ENCODE measurements at regions not wholly inside any gene's neighbourhood (a gene's known extent, or its start where the extent isn't known, plus 50 kb on each side); places are given as distances from the start of the nearest gene placed in this dataset.

DNA sequence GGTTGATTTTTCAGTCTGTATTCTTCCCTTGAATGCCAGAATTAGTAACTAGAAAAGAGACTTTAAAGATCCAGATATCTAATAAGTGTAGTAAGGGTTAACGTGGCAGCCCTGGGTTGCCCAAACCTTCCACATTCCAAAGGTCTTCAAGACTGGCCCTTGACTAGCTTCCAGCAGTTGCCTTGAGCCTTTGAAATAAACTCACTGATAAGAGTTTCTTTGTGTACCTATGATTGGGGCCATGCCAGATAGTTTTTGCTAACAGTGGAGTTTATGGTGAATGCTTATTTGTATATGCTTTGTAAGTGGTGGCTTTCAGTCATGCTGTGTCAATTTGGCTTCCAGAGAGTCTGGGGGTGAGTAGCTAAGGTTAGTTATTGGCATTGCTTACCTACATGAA, 722.3 kb downstream of the RNF144A start:
- DNase-seq (ENCODE audit: low read depth, low spot score) (no peak), ATAC-seq (no peak)
- ChIA-PET RAD21 (ENCODE audit: low non-redundant PET in 1 of 2, low total read pairs in 2 of 2, uncharacterized antibody in 2 of 2, unreplicated experiment in 2 of 2) (no interaction called here), POLR2A (no interaction called here), CTCF (no interaction called here)
- Histone ChIP-seq H3K9me3 (ENCODE audit: control insufficient read depth in 1 of 2, insufficient read depth in 1 of 2, low read depth in 1 of 2, low read length in 2 of 2) (no peaks in the 10 kb centered on the region), H3K79me2 (ENCODE audit: insufficient read depth, low read length) (no peaks in the 10 kb centered on the region), H2AFZ (ENCODE audit: low read depth, low read length, poor library complexity, severe bottlenecking) (no peak overlapping the region), H3K4me1 (ENCODE audit: control insufficient read depth in 1 of 2, insufficient read depth in 2 of 2, low read length in 2 of 2) (no peaks in the 10 kb centered on the region), H3K27me3 (ENCODE audit: insufficient read depth, low read length) (0 out of 2 replicates have a peak, but pooled peaks cover 3% of the 10 kb centered on the region), H4K20me1 (ENCODE audit: insufficient read depth) (no peaks in the 10 kb centered on the region), H3K9me2 (ENCODE audit: insufficient read depth) (no peaks in the 10 kb centered on the region), H3K36me3 (ENCODE audit: control insufficient read depth in 1 of 2, insufficient read depth in 2 of 2, low read length in 2 of 2) (no peaks in the 10 kb centered on the region), H3K4me3 (replicated peaks in 1 of 2; ENCODE audit: low read depth in 1 of 2, low read length in 2 of 2) (no peak overlapping the region), H3K27ac (ENCODE audit: low read depth, low read length) (no peak overlapping the region), H3K9ac (ENCODE audit: low read length) (no peak overlapping the region), H3K4me2 (ENCODE audit: low read length) (no peak overlapping the region)
- BruUV-seq (replicated peaks): no TSS peak
- intact Hi-C loops (cut with micrococcal nuclease): no loop called here
- TF ChIP-seq YY1 (IDR thresholded peaks at IDR 0.05; ENCODE audit: extremely low read depth, insufficient replicate concordance, low read depth, low read length) (no peak), ZNF274 (IDR thresholded peaks at IDR 0.05; ENCODE audit: low read depth, low read length) (no peak), JUND (IDR thresholded peaks at IDR 0.05) (no peak), FOSL1 (IDR thresholded peaks at IDR 0.05; ENCODE audit: low read depth) (no peak), TCF7L2 (IDR thresholded peaks at IDR 0.05; ENCODE audit: borderline replicate concordance, extremely low read depth, insufficient read depth, insufficient read length) (no peak), EZH2phosphoT487 (IDR thresholded peaks at IDR 0.05; ENCODE audit: borderline replicate concordance) (no peak), POLR2A (IDR thresholded peaks at IDR 0.05; ENCODE audit: borderline replicate concordance, extremely low read depth, insufficient read depth, insufficient read length) (no peak), SIN3A (IDR thresholded peaks at IDR 0.05; ENCODE audit: low read depth) (no peak), ZFX (IDR thresholded peaks at IDR 0.05) (no peak), CEBPB (IDR thresholded peaks at IDR 0.05; ENCODE audit: low read depth) (no peak), SRF (IDR thresholded peaks at IDR 0.05; ENCODE audit: low read depth) (no peak), ELF1 (IDR thresholded peaks at IDR 0.05; ENCODE audit: borderline replicate concordance, low read depth) (no peak)
- TF ChIP-seq, protein P1, sequence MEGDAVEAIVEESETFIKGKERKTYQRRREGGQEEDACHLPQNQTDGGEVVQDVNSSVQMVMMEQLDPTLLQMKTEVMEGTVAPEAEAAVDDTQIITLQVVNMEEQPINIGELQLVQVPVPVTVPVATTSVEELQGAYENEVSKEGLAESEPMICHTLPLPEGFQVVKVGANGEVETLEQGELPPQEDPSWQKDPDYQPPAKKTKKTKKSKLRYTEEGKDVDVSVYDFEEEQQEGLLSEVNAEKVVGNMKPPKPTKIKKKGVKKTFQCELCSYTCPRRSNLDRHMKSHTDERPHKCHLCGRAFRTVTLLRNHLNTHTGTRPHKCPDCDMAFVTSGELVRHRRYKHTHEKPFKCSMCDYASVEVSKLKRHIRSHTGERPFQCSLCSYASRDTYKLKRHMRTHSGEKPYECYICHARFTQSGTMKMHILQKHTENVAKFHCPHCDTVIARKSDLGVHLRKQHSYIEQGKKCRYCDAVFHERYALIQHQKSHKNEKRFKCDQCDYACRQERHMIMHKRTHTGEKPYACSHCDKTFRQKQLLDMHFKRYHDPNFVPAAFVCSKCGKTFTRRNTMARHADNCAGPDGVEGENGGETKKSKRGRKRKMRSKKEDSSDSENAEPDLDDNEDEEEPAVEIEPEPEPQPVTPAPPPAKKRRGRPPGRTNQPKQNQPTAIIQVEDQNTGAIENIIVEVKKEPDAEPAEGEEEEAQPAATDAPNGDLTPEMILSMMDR (IDR thresholded peaks at IDR 0.05 in 2 of 3, conservative IDR thresholded peaks at IDR 0.05 in 1 of 3; ENCODE audit: borderline replicate concordance in 1 of 3, insufficient read depth in 1 of 3, low read depth in 2 of 3, low read length in 2 of 3): no peak
- TF ChIP-seq, protein P2, sequence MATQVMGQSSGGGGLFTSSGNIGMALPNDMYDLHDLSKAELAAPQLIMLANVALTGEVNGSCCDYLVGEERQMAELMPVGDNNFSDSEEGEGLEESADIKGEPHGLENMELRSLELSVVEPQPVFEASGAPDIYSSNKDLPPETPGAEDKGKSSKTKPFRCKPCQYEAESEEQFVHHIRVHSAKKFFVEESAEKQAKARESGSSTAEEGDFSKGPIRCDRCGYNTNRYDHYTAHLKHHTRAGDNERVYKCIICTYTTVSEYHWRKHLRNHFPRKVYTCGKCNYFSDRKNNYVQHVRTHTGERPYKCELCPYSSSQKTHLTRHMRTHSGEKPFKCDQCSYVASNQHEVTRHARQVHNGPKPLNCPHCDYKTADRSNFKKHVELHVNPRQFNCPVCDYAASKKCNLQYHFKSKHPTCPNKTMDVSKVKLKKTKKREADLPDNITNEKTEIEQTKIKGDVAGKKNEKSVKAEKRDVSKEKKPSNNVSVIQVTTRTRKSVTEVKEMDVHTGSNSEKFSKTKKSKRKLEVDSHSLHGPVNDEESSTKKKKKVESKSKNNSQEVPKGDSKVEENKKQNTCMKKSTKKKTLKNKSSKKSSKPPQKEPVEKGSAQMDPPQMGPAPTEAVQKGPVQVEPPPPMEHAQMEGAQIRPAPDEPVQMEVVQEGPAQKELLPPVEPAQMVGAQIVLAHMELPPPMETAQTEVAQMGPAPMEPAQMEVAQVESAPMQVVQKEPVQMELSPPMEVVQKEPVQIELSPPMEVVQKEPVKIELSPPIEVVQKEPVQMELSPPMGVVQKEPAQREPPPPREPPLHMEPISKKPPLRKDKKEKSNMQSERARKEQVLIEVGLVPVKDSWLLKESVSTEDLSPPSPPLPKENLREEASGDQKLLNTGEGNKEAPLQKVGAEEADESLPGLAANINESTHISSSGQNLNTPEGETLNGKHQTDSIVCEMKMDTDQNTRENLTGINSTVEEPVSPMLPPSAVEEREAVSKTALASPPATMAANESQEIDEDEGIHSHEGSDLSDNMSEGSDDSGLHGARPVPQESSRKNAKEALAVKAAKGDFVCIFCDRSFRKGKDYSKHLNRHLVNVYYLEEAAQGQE (IDR thresholded peaks at IDR 0.05; ENCODE audit: low read depth): no peak
- TF ChIP-seq, protein P3, sequence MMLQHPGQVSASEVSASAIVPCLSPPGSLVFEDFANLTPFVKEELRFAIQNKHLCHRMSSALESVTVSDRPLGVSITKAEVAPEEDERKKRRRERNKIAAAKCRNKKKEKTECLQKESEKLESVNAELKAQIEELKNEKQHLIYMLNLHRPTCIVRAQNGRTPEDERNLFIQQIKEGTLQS (IDR thresholded peaks at IDR 0.05): no peak
- TF ChIP-seq, protein P4, sequence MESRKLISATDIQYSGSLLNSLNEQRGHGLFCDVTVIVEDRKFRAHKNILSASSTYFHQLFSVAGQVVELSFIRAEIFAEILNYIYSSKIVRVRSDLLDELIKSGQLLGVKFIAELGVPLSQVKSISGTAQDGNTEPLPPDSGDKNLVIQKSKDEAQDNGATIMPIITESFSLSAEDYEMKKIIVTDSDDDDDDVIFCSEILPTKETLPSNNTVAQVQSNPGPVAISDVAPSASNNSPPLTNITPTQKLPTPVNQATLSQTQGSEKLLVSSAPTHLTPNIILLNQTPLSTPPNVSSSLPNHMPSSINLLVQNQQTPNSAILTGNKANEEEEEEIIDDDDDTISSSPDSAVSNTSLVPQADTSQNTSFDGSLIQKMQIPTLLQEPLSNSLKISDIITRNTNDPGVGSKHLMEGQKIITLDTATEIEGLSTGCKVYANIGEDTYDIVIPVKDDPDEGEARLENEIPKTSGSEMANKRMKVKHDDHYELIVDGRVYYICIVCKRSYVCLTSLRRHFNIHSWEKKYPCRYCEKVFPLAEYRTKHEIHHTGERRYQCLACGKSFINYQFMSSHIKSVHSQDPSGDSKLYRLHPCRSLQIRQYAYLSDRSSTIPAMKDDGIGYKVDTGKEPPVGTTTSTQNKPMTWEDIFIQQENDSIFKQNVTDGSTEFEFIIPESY (IDR thresholded peaks at IDR 0.05; ENCODE audit: extremely low read depth, insufficient replicate concordance, low read length): no peak
